HG03469 (cell line): ENCODE measurements at regions not wholly inside any gene's neighbourhood (a gene's known extent, or its start where the extent isn't known, plus 50 kb on each side); places are given as distances from the start of the nearest gene placed in this dataset.

ENCODE experiments used
- ATAC-seq: cut with Tn5 transposase; IDR thresholded peaks from one replicate; pipeline ENCODE4 v1.9.1; 2021; ENCODE audit warnings: mild to moderate bottlenecking, moderate library complexity, moderate number of reproducible peaks; ENCODE audit not compliant: unreplicated experiment

- no peak for ATAC-seq
Measured at GRCh38 chr6:9428421-9429172, 986.3 kb downstream of the TFAP2A start.

- ATAC-seq: no peak
Measured at GRCh38 chr6:9422138-9422537, 986.8 kb upstream of the SLC35B3 start.

- no peak for ATAC-seq
Measured at GRCh38 chr6:9420316-9421015, 985.1 kb upstream of the SLC35B3 start.

GRCh38 chr6:9417400-9417799 lies 982.1 kb upstream of the SLC35B3 start:
- no peak for ATAC-seq

GRCh38 chr6:9412951-9413559 lies 977.7 kb upstream of the SLC35B3 start:
- peak; percentile 44 for ATAC-seq

- ATAC-seq: no peak
Measured at GRCh38 chr6:9409126-9409525, 973.8 kb upstream of the SLC35B3 start.

- ATAC-seq: no peak
Measured at GRCh38 chr6:9408402-9409117, 973.2 kb upstream of the SLC35B3 start.

- no peak for ATAC-seq
Measured at GRCh38 chr6:9405825-9406224, 970.5 kb upstream of the SLC35B3 start.

- ATAC-seq: no peak
Measured at GRCh38 chr6:9405369-9405768, 970.0 kb upstream of the SLC35B3 start.

GRCh38 chr6:9404351-9405146 lies 969.2 kb upstream of the SLC35B3 start:
- ATAC-seq: no peak

- no peak for ATAC-seq
Measured at GRCh38 chr6:9403736-9404135, 968.4 kb upstream of the SLC35B3 start.

- ATAC-seq: no peak
Measured at GRCh38 chr6:9401960-9402359, 966.6 kb upstream of the SLC35B3 start.

GRCh38 chr6:9399916-9400315 lies 964.6 kb upstream of the SLC35B3 start:
- no peak for ATAC-seq

GRCh38 chr6:9398767-9399373 lies 963.5 kb upstream of the SLC35B3 start:
- ATAC-seq: no peak

- ATAC-seq: no peak
Measured at GRCh38 chr6:9398071-9398766, 962.9 kb upstream of the SLC35B3 start.

- ATAC-seq: no peak
Measured at GRCh38 chr6:9388596-9388995, 953.3 kb upstream of the SLC35B3 start.

GRCh38 chr6:9380568-9380967 lies 945.2 kb upstream of the SLC35B3 start:
- ATAC-seq: no peak

GRCh38 chr6:9373308-9373707 lies 938.0 kb upstream of the SLC35B3 start:
- no peak for ATAC-seq

GRCh38 chr6:9370480-9370879 lies 935.1 kb upstream of the SLC35B3 start:
- no peak for ATAC-seq

GRCh38 chr6:9365378-9365777 lies 930.0 kb upstream of the SLC35B3 start:
- ATAC-seq: no peak
